ENCODE measurements at regions not wholly inside any gene's neighbourhood (a gene's known extent, or its start where the extent isn't known, plus 50 kb on each side); places are given as distances from the start of the nearest gene placed in this dataset.

- DNase-seq, result no peak
- intact Hi-C loops (cut with DNase I), result no loop called here
Measured at GRCh38 chr2:181275643-181276070, 181.5 kb upstream of the ITGA4 start.

GRCh38 chr2:181281206-181281832 lies 175.9 kb upstream of the ITGA4 start:
- DNase-seq, result peak in 4 of 42 donors; percentile 8 to 41 (median 12)
- intact Hi-C loops (cut with DNase I), result no loop called here

- intact Hi-C loops (cut with DNase I), result no loop called here
- no peak for DNase-seq
Measured at GRCh38 chr2:181285116-181285515, 172.1 kb upstream of the ITGA4 start.

GRCh38 chr2:181289698-181290097 lies 167.5 kb upstream of the ITGA4 start:
- intact Hi-C loops (cut with DNase I), result no loop called here
- DNase-seq, result no peak

- no peak for DNase-seq
- intact Hi-C loops (cut with DNase I), result no loop called here
Measured at GRCh38 chr2:181290182-181290581, 167.0 kb upstream of the ITGA4 start.

- intact Hi-C loops (cut with DNase I), result no loop called here
Measured at GRCh38 chr2:181294979-181295378, 162.2 kb upstream of the ITGA4 start.

GRCh38 chr2:181300600-181301291 lies 156.4 kb upstream of the ITGA4 start:
- intact Hi-C loops (cut with DNase I), result no loop called here
- DNase-seq, result no peak

More at GRCh38 chr2:181294979-181295378, 162.2 kb upstream of the ITGA4 start:
- no peak for DNase-seq

GRCh38 chr2:181304011-181304844 lies 153.0 kb upstream of the ITGA4 start:
- DNase-seq, result no peak
- intact Hi-C loops (cut with DNase I), result no loop called here

GRCh38 chr2:181305301-181306123 lies 151.7 kb upstream of the ITGA4 start:
- intact Hi-C loops (cut with DNase I), result no loop called here
- peak in 1 of 42 donors; percentile 1 for DNase-seq

- intact Hi-C loops (cut with DNase I), result no loop called here
- no peak for DNase-seq
Measured at GRCh38 chr2:181306785-181307184, 150.4 kb upstream of the ITGA4 start.

GRCh38 chr2:181307203-181307991 lies 149.8 kb upstream of the ITGA4 start:
- DNase-seq, result no peak
- intact Hi-C loops (cut with DNase I), result no loop called here

GRCh38 chr2:181308766-181309515 lies 148.2 kb upstream of the ITGA4 start:
- no peak for DNase-seq
- intact Hi-C loops (cut with DNase I), result no loop called here

GRCh38 chr2:181309586-181309985 lies 147.6 kb upstream of the ITGA4 start:
- DNase-seq, result no peak
- intact Hi-C loops (cut with DNase I), result no loop called here

- intact Hi-C loops (cut with DNase I), result no loop called here
- no peak for DNase-seq
Measured at GRCh38 chr2:181310967-181311366, 146.2 kb upstream of the ITGA4 start.

- intact Hi-C loops (cut with DNase I), result no loop called here
Measured at GRCh38 chr2:181311837-181312236, 145.3 kb upstream of the ITGA4 start.

GRCh38 chr2:181312515-181312927 lies 144.7 kb upstream of the ITGA4 start:
- DNase-seq, result no peak
- intact Hi-C loops (cut with DNase I), result no loop called here

More at GRCh38 chr2:181311837-181312236, 145.3 kb upstream of the ITGA4 start:
- DNase-seq, result no peak

- intact Hi-C loops (cut with DNase I), result no loop called here
- no peak for DNase-seq
Measured at GRCh38 chr2:181313845-181314244, 143.3 kb upstream of the ITGA4 start.

- intact Hi-C loops (cut with DNase I), result no loop called here
- DNase-seq, result no peak
Measured at GRCh38 chr2:181314551-181314950, 142.6 kb upstream of the ITGA4 start.
